Smooth muscle cell (in vitro differentiated cells): ENCODE measurements at regions not wholly inside any gene's neighbourhood (a gene's known extent, or its start where the extent isn't known, plus 50 kb on each side); places are given as distances from the start of the nearest gene placed in this dataset.

ENCODE experiments used
- DNase-seq: peaks from one replicate; lab custom pipeline; 2025; ENCODE audit not compliant: unreplicated experiment; lab: John Stamatoyannopoulos, UW
- H2AFZ ChIP-seq: fragments of 200-600 bp; sonication (generic); 2 replicates; pipeline ENCODE4 v1.6.0; 2016; ENCODE audit warnings: antibody characterized with exemption, low read depth, mild to moderate bottlenecking
- H3F3A ChIP-seq: fragments of 200-600 bp; sonication (generic); 2 replicates; pipeline ENCODE4 v1.6.0; 2017; ENCODE audit warnings: antibody characterized with exemption, low read depth
- H3K27ac ChIP-seq: fragments of 200-600 bp; sonication (generic); 2 replicates; pipeline ENCODE4 v1.5.1; 2016; ENCODE audit warnings: low read depth, mild to moderate bottlenecking
- H3K27me3 ChIP-seq: fragments of 200-600 bp; sonication (generic); 2 replicates; pipeline ENCODE4 v1.6.1; 2016; ENCODE audit warnings: low read depth, mild to moderate bottlenecking
- H3K36me3 ChIP-seq: fragments of 200-600 bp; sonication (generic); 2 replicates; pipeline ENCODE4 v1.5.1; 2016; ENCODE audit warnings: low read depth
- H3K4me1 ChIP-seq: fragments of 200-600 bp; sonication (generic); 2 replicates; pipeline ENCODE4 v1.5.1; 2016; ENCODE audit warnings: low read depth
- H3K4me2 ChIP-seq: fragments of 200-600 bp; sonication (generic); 2 replicates; pipeline ENCODE4 v1.6.0; 2016; ENCODE audit warnings: mild to moderate bottlenecking
- H3K4me3 ChIP-seq: fragments of 200-600 bp; sonication (generic); 2 replicates; pipeline ENCODE4 v1.5.1; 2016; ENCODE audit warnings: mild to moderate bottlenecking
- H3K79me2 ChIP-seq: fragments of 200-600 bp; sonication (generic); 2 replicates; pipeline ENCODE4 v1.6.0; 2016; ENCODE audit warnings: low read depth, mild to moderate bottlenecking
- H3K9ac ChIP-seq: fragments of 200-600 bp; sonication (generic); 2 replicates; pipeline ENCODE4 v1.6.0; 2016; ENCODE audit warnings: low read depth
- H3K9me3 ChIP-seq: fragments of 200-600 bp; sonication (generic); replicated peaks from 2 replicates; pipeline ENCODE4 v1.5.1; 2016; ENCODE audit warnings: low read depth
- H4K20me1 ChIP-seq: fragments of 200-600 bp; sonication (generic); 2 replicates; pipeline ENCODE4 v1.6.0; 2016; ENCODE audit warnings: low read depth
- CTCF ChIP-seq: fragments of 200-600 bp; sonication (generic); IDR thresholded peaks from 2 replicates; pipeline ENCODE4 v1.5.1; 2017; ENCODE audit warnings: borderline replicate concordance, mild to moderate bottlenecking, antibody characterized with exemption; ENCODE audit not compliant: insufficient read depth, poor library complexity, severe bottlenecking
- WGBS: methylation state at CpG from one replicate; pipeline ENCODE4 v1.1.7; 2016; ENCODE audit warnings: low lambda C conversion rate; 5-methylcytosine and 5-hydroxymethylcytosine counted together

GRCh38 chr14:65191716-65192115, 89.4 kb upstream of the MAX start:
- Histone ChIP-seq H2AFZ (no peak overlapping the region), H3K27ac (no peak overlapping the region), H3K9ac (no peak overlapping the region), H3K27me3 (no peaks in the 10 kb centered on the region), H3K79me2 (no peaks in the 10 kb centered on the region), H3K4me3 (no peak overlapping the region), H3F3A (no peaks in the 10 kb centered on the region), H3K9me3 (no peaks in the 10 kb centered on the region), H3K36me3 (no peaks in the 10 kb centered on the region), H4K20me1 (no peaks in the 10 kb centered on the region), H3K4me2 (no peak overlapping the region), H3K4me1 (peaks cover 3% of the 10 kb centered on the region)
- no peak for DNase-seq
- WGBS: 62% methylated on average over 5 of the region's 5 CpGs
- no peak for TF ChIP-seq CTCF

- Histone ChIP-seq H3K4me1 (no peaks in the 10 kb centered on the region), H3K79me2 (no peaks in the 10 kb centered on the region), H3K27me3 (no peaks in the 10 kb centered on the region), H3K27ac (no peak overlapping the region), H4K20me1 (no peaks in the 10 kb centered on the region), H3K36me3 (no peaks in the 10 kb centered on the region), H3K9me3 (no peaks in the 10 kb centered on the region), H3F3A (no peaks in the 10 kb centered on the region), H3K4me3 (no peak overlapping the region), H3K9ac (no peak overlapping the region), H3K4me2 (no peak overlapping the region), H2AFZ (no peak overlapping the region)
- 100% methylated on average over 1 of the region's 1 CpG for WGBS
- TF ChIP-seq CTCF: no peak
- no peak for DNase-seq
These were observed 90.4 kb upstream of the MAX start for GRCh38 chr14:65192686-65193085.

GRCh38 chr14:65193916-65194590, 91.7 kb upstream of the MAX start:
- Histone ChIP-seq H3K27me3 (no peaks in the 10 kb centered on the region), H3K9ac (no peak overlapping the region), H3K4me1 (no peaks in the 10 kb centered on the region), H3K4me3 (no peak overlapping the region), H4K20me1 (no peaks in the 10 kb centered on the region), H3F3A (no peaks in the 10 kb centered on the region), H2AFZ (no peak overlapping the region), H3K27ac (no peak overlapping the region), H3K9me3 (no peaks in the 10 kb centered on the region), H3K36me3 (no peaks in the 10 kb centered on the region), H3K79me2 (no peaks in the 10 kb centered on the region), H3K4me2 (no peak overlapping the region)
- 76% methylated on average over 3 of the region's 3 CpGs for whole genome bisulfite sequencing
- DNase-seq: no peak
- no peak for TF ChIP-seq CTCF
